ENCODE measurements at regions not wholly inside any gene's neighbourhood (a gene's known extent, or its start where the extent isn't known, plus 50 kb on each side); places are given as distances from the start of the nearest gene placed in this dataset.

- no peak for DNase-seq
Observed at GRCh38 chr10:98332623-98333269, 64.8 kb upstream of the LOXL4 start.

GRCh38 chr10:98331885-98332284, 63.9 kb upstream of the LOXL4 start:
- peak; percentile 59 to 71 for DNase-seq

GRCh38 chr10:98330987-98331386, 63.0 kb upstream of the LOXL4 start:
- no peak for DNase-seq

- DNase-seq, result no peak
Observed at GRCh38 chr10:98328640-98329039, 60.6 kb upstream of the LOXL4 start.

GRCh38 chr10:98328163-98328562, 60.2 kb upstream of the LOXL4 start:
- DNase-seq, result no peak

- DNase-seq, result no peak
Observed at GRCh38 chr10:98326621-98327027, 58.6 kb upstream of the LOXL4 start.

- peak; percentile 93 to 95 for DNase-seq
Observed at GRCh38 chr10:98323221-98324164, 55.5 kb upstream of the LOXL4 start.

- DNase-seq, result no peak
Observed at GRCh38 chr10:98321186-98321780, 53.3 kb upstream of the LOXL4 start.

GRCh38 chr10:98320486-98321185, 52.6 kb upstream of the LOXL4 start:
- no peak for DNase-seq

GRCh38 chr10:98318861-98319260, 50.9 kb upstream of the LOXL4 start:
- DNase-seq, result no peak

Data from AML-193 (cell line).